Esophagus muscularis mucosa (tissue), 4 donors: ENCODE measurements at regions not wholly inside any gene's neighbourhood (a gene's known extent, or its start where the extent isn't known, plus 50 kb on each side); places are given as distances from the start of the nearest gene placed in this dataset.

Experiments
- DNase-seq: peaks from one replicate; pipeline ENCODE4 v3.0.0-alpha.2; 2017; ENCODE audit errors: extremely low spot score
- H3K27ac ChIP-seq, 4 donors: fragments of 200-600 bp; sonication (generic); replicated peaks in 1 of 4; 1 replicate in 3 of 4; 2 replicates in 1 of 4; pipeline ENCODE4 v1.5.1; 2016 to 2019; ENCODE audit warnings: mild to moderate bottlenecking in 1 of 4
- H3K27me3 ChIP-seq, 4 donors: fragments of 200-600 bp; sonication (generic); one replicate each; pipeline versions ENCODE4 v1.5.1 to v1.6.0; 2016 to 2019
- H3K36me3 ChIP-seq, 4 donors: fragments of 200-600 bp; sonication (generic); one replicate each; pipeline ENCODE4 v1.5.1; 2016 to 2019
- H3K4me1 ChIP-seq, 4 donors: fragments of 200-600 bp; sonication (generic); one replicate each; pipeline ENCODE4 v1.5.1; 2016 to 2019
- H3K4me3 ChIP-seq, 4 donors: fragments of 200-600 bp; sonication (generic); 1 replicate in 2 of 4; 2 replicates in 2 of 4; pipeline ENCODE4 v1.5.1; 2016 to 2019; ENCODE audit warnings: mild to moderate bottlenecking in 4 of 4, moderate library complexity in 1 of 4
- H3K9me3 ChIP-seq, 4 donors: fragments of 200-600 bp; sonication (generic); 1 replicate in 3 of 4; 2 replicates in 1 of 4; pipeline ENCODE4 v1.5.1; 2016 to 2019
- EP300 ChIP-seq: sonication (generic); formaldehyde crosslinking; IDR thresholded peaks from one replicate; pipeline ENCODE4 v1.6.1; 2017; ENCODE audit warnings: antibody characterized with exemption
- POLR2A ChIP-seq: fragments of 450-650 bp; IDR thresholded peaks from one replicate; pipeline ENCODE4 v1.6.1; 2017; ENCODE audit warnings: antibody characterized with exemption, moderate library complexity, mild to moderate bottlenecking, low read depth
- POLR2AphosphoS5 ChIP-seq, 2 donors: sonication (generic); formaldehyde crosslinking; IDR thresholded peaks; one replicate each; pipeline ENCODE4 v1.6.1; 2017; ENCODE audit warnings: antibody characterized with exemption in 2 of 2
- WGBS: methylation state at CpG from one replicate; pipeline ENCODE4 v1.1.5; 2018; 5-methylcytosine and 5-hydroxymethylcytosine counted together
- intact Hi-C: fragments of 100-400 bp; cut with DNase I; formaldehyde crosslinking; loops from one replicate; pipeline ENCODE4 v1.15.1; 2023
- TF ChIP-seq, protein P1 (sequence below), 3 experiments: fragments of 200-600 bp in 2 of 3; fragments of 450-650 bp in 1 of 3; sonication (generic) in 2 of 3; IDR thresholded peaks; one replicate each; pipeline ENCODE4 v1.5.1; 2017 to 2019; ENCODE audit warnings: antibody characterized with exemption in 3 of 3, mild to moderate bottlenecking in 2 of 3, moderate library complexity in 1 of 3

DNA sequence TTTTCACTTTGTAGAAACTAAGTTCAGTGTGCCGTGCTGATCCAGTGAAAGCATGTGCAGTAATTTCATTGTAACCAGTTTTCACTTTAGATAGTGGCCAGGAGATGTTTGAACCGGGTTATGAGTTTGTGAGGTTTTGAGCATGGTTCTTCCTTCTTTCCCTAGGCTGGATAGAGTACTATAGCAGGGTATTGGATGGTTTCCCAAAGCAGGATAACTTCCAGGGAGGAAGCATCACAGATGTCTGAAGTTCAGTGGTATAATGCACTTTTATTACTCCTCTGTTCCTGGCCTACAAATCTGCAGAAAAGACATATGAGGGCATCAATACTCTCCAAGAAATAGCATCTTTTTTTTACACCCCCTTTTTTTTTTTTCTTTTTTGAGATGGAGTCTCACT, 823.1 kb downstream of the USP25 start:
- H3K27ac ChIP-seq, result no peak overlapping the region
- intact Hi-C loops, result no loop called here
- peaks cover 0 to 6% (median 0%) of the 10 kb centered on the region in 4 donors for H3K36me3 ChIP-seq
- TF ChIP-seq, protein P1, sequence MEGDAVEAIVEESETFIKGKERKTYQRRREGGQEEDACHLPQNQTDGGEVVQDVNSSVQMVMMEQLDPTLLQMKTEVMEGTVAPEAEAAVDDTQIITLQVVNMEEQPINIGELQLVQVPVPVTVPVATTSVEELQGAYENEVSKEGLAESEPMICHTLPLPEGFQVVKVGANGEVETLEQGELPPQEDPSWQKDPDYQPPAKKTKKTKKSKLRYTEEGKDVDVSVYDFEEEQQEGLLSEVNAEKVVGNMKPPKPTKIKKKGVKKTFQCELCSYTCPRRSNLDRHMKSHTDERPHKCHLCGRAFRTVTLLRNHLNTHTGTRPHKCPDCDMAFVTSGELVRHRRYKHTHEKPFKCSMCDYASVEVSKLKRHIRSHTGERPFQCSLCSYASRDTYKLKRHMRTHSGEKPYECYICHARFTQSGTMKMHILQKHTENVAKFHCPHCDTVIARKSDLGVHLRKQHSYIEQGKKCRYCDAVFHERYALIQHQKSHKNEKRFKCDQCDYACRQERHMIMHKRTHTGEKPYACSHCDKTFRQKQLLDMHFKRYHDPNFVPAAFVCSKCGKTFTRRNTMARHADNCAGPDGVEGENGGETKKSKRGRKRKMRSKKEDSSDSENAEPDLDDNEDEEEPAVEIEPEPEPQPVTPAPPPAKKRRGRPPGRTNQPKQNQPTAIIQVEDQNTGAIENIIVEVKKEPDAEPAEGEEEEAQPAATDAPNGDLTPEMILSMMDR (IDR thresholded peaks at IDR 0.05), result no peak
- no peak for TF ChIP-seq EP300
- no peak for TF ChIP-seq POLR2AphosphoS5 (IDR thresholded peaks at IDR 0.05)
- TF ChIP-seq POLR2A, result no peak
- no peak for DNase-seq
- no peaks in the 10 kb centered on the region for H3K27me3 ChIP-seq
- WGBS, result 83% methylated on average over 2 of the region's 2 CpGs
- H3K9me3 ChIP-seq, result no peaks in the 10 kb centered on the region
- H3K4me1 ChIP-seq, result no peaks in the 10 kb centered on the region
- no peak overlapping the region for H3K4me3 ChIP-seq

DNA sequence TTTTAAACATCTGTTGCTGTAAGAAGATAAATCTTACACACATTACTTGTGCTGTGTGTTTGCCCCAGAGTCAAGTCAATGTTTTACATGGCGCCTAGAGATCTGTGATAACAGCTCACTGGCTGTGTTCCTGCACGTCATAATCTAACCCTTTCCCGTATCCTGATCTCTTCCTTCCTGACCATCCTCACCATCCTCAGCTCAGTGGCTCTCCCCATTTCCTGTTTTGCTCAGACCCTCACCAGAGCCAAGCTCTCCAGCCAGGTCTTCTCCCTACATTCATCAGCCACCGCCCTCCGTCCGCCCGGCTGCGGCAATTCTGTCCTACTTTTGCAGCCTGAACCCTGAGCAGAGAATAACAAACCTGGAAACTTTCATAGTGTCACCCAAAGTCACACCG, 824.7 kb downstream of the USP25 start:
- no peaks in the 10 kb centered on the region for H3K4me1 ChIP-seq
- WGBS, result 92% methylated on average over 9 of the region's 9 CpGs
- H3K36me3 ChIP-seq, result peaks cover 0 to 6% (median 0%) of the 10 kb centered on the region in 4 donors
- H3K9me3 ChIP-seq, result no peaks in the 10 kb centered on the region
- no peak overlapping the region for H3K4me3 ChIP-seq
- intact Hi-C loops, result no loop called here
- no peak for DNase-seq
- H3K27ac ChIP-seq, result no peak overlapping the region
- no peaks in the 10 kb centered on the region for H3K27me3 ChIP-seq
- TF ChIP-seq POLR2A (no peak), EP300 (no peak), POLR2AphosphoS5 (IDR thresholded peaks at IDR 0.05) (no peak)
- TF ChIP-seq, protein P1 (IDR thresholded peaks at IDR 0.05), result no peak

DNA sequence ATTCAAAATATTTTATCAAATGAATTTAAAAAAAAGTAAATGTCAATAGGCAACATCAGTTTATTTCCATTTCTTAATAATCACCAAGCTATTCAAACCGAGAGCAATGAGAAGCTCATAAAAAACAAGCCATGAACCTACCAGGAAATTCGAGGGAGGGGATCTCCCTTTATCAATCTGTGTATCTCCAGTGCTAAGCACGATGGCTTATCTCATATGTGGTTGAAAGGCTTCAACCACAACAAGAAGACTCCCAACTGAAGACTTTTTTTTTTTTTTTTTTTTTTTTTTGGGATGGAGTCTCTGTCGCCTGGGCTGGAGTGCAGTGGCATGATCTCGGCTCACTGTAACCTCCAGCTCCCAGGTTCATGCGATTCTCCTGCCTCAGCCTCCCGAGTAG, 833.3 kb downstream of the USP25 start:
- Histone ChIP-seq H3K4me3 (no peak overlapping the region), H3K27ac (no peak overlapping the region)
- 97% methylated on average over 7 of the region's 7 CpGs for WGBS

DNA sequence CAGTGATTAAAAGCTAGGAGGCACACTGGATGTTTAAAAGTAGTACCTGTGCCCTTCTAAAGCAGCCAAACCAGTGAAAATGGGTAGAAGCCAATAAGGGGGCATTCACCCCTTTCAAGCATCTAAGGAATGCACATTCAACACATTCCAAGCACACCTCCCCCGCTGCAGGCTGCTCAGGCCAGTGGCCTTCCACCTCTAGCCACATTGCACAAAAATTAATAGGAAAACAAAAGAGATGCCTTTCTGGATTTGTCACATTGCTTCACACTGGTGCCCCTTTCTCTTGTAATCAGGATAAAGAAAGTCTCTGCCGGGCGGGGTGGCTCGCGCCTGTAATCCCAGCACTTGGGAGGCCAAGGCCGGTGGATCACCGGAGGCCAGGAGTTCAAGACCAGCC, 834.0 kb downstream of the USP25 start:
- Histone ChIP-seq H3K27ac (no peak overlapping the region), H3K4me3 (no peak overlapping the region), H3K27me3 (no peaks in the 10 kb centered on the region), H3K4me1 (peaks cover 0 to 6% (median 4%) of the 10 kb centered on the region in 4 donors), H3K36me3 (no peaks in the 10 kb centered on the region), H3K9me3 (no peaks in the 10 kb centered on the region)
- DNase-seq, result no peak
- TF ChIP-seq POLR2A, result no peak
- TF ChIP-seq EP300, result no peak
- TF ChIP-seq, protein P1 (IDR thresholded peaks at IDR 0.05), result no peak
- TF ChIP-seq POLR2AphosphoS5 (IDR thresholded peaks at IDR 0.05), result no peak
- 92% methylated on average over 7 of the region's 7 CpGs for WGBS
- intact Hi-C loops, result no loop called here

More for the DNA sequence above, 833.3 kb downstream of the USP25 start:
- DNase-seq, result no peak
- Histone ChIP-seq H3K9me3 (no peaks in the 10 kb centered on the region), H3K27me3 (no peaks in the 10 kb centered on the region), H3K4me1 (peaks cover 0 to 6% (median 4%) of the 10 kb centered on the region in 4 donors), H3K36me3 (no peaks in the 10 kb centered on the region)
- intact Hi-C loops, result no loop called here
- TF ChIP-seq POLR2A (no peak), POLR2AphosphoS5 (IDR thresholded peaks at IDR 0.05) (no peak), EP300 (no peak)
- TF ChIP-seq, protein P1 (IDR thresholded peaks at IDR 0.05), result no peak

DNA sequence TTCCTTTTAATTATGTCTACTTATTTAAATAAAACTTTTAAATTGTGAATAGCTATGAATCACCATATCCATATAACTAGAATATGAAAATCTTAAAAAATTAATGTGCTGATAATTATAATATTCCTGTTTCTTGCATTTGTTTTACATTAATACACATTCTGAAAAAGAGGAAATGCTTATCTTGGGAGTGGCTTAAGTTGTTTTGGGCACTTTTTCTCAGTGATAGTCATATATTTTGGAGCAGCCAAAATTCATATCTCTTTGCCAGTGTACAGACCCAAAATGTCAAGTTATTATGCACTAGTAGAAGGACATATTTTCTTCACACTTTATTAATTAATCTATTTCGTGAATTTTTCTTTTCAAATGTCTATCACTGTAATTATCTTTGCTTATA, 838.5 kb downstream of the USP25 start:
- Histone ChIP-seq H3K4me3 (no peak overlapping the region), H3K27ac (no peak overlapping the region), H3K4me1 (peaks cover 0 to 6% (median 4%) of the 10 kb centered on the region in 4 donors), H3K36me3 (no peaks in the 10 kb centered on the region), H3K9me3 (no peaks in the 10 kb centered on the region), H3K27me3 (no peaks in the 10 kb centered on the region)
- TF ChIP-seq POLR2AphosphoS5 (IDR thresholded peaks at IDR 0.05) (no peak), EP300 (no peak), POLR2A (no peak)
- TF ChIP-seq, protein P1 (IDR thresholded peaks at IDR 0.05), result no peak
- intact Hi-C loops, result no loop called here
- no peak for DNase-seq
- WGBS, result 80% methylated on average over 1 of the region's 1 CpG
